Activated B cell treated with CpG ODN at 0.5 μM for 24 hours (primary cell): ENCODE measurements at regions not wholly inside any gene's neighbourhood (a gene's known extent, or its start where the extent isn't known, plus 50 kb on each side); places are given as distances from the start of the nearest gene placed in this dataset.

Experiments used
- ATAC-seq: fragments of 200-7000 bp; cut with Tn5 transposase; one replicate; pipeline ENCODE4 v1.10.0; 2021; ENCODE audit warnings: low read depth, mild to moderate bottlenecking, moderate library complexity
- CTCF ChIA-PET: fragments of 350-600 bp; sonication (Branson Sonifier 250); formaldehyde crosslinking; loops from one replicate; lab custom pipeline; 2021; ENCODE audit warnings: antibody characterized with exemption; lab: Charles Lee
- POLR2A ChIA-PET: fragments of 350-600 bp; sonication (Branson Sonifier 250); formaldehyde crosslinking; loops from one replicate; lab custom pipeline; 2021; ENCODE audit warnings: antibody characterized with exemption; lab: Charles Lee
- DNase-seq: peaks from one replicate; pipeline ENCODE4 v3.0.0; 2022
- H3K27ac Mint-ChIP-seq: one replicate; pipeline ENCODE4 v1.8.0; 2020; ENCODE audit warnings: mixed read lengths
- H3K27me3 Mint-ChIP-seq: one replicate; pipeline ENCODE4 v1.8.0; 2021; ENCODE audit warnings: mixed read lengths
- H3K36me3 Mint-ChIP-seq: one replicate; pipeline ENCODE4 v1.8.0; 2021; ENCODE audit warnings: low read depth, mixed read lengths
- H3K4me1 Mint-ChIP-seq: one replicate; pipeline ENCODE4 v1.8.0; 2021; ENCODE audit warnings: mixed read lengths
- H3K4me3 Mint-ChIP-seq: one replicate; pipeline ENCODE4 v1.8.0; 2020; ENCODE audit warnings: mild to moderate bottlenecking, mixed read lengths
- H3K9me3 Mint-ChIP-seq: one replicate; pipeline ENCODE4 v1.8.0; 2020; ENCODE audit warnings: mixed read lengths
- intact Hi-C: fragments of 100-400 bp; cut with micrococcal nuclease; formaldehyde crosslinking; loops from one replicate; pipeline ENCODE4 v1.15.1; 2024
- TF ChIP-seq, protein P1 (sequence below): fragments of 200-600 bp; IDR thresholded peaks from one replicate; pipeline ENCODE4 v1.8.0; 2022; ENCODE audit warnings: antibody characterized with exemption, mild to moderate bottlenecking

DNA sequence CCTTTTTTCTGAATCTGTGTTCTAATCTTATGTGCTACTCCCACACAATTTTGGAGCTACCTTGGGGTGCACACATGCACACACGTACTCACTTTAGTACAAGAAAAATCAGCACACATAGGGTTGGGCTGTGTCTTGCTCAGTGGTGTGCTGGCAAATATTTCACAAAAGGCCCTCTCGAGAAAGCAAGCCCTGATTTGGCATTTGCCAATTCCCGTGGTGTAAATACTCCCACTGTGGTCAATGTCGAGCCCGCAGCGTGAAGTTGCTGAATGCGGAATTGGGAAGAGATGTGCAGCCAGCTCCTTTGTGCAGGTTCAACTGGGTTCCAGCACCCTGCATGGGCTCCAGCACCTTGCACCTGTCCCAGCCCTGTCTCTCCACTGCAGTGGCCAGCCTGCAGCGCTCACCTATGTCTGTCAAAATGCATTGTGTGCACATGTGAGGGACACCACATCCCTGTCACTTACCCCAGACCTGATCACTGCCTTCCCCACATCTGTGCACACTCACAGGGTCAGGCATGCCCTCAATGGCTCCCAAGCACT lies 78.4 kb upstream of the WNT4 start:
- intact Hi-C loops: no loop called here

DNA sequence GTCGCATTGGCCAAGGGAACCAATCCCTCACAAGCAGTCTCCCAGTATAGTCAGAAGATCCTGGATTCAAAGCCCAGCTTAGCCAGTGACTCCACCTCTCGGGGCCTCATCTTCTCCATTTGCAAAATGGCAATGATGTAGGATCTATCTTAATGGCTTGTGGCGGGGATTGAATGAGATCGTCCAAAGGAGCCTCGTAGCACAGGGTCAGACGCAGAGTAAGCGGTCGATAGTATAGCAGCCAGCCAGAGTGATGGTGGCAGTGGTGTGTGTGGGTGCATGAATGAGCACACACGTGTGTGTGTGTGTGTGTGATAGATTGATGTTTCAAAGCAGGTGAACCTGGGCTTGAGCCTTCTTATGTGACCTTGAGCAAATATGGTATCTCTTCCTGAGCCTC lies 79.8 kb upstream of the WNT4 start:
- H3K36me3 Mint-ChIP-seq: no peaks in the 10 kb centered on the region
- ATAC-seq (no peak), DNase-seq (no peak)
- TF ChIP-seq, protein P1, sequence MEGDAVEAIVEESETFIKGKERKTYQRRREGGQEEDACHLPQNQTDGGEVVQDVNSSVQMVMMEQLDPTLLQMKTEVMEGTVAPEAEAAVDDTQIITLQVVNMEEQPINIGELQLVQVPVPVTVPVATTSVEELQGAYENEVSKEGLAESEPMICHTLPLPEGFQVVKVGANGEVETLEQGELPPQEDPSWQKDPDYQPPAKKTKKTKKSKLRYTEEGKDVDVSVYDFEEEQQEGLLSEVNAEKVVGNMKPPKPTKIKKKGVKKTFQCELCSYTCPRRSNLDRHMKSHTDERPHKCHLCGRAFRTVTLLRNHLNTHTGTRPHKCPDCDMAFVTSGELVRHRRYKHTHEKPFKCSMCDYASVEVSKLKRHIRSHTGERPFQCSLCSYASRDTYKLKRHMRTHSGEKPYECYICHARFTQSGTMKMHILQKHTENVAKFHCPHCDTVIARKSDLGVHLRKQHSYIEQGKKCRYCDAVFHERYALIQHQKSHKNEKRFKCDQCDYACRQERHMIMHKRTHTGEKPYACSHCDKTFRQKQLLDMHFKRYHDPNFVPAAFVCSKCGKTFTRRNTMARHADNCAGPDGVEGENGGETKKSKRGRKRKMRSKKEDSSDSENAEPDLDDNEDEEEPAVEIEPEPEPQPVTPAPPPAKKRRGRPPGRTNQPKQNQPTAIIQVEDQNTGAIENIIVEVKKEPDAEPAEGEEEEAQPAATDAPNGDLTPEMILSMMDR: no peak
- intact Hi-C loops: no loop called here
- H3K4me3 Mint-ChIP-seq: no peak overlapping the region
- ChIA-PET CTCF (no interaction called here), POLR2A (no interaction called here)
- no peaks in the 10 kb centered on the region for H3K9me3 Mint-ChIP-seq
- H3K27ac Mint-ChIP-seq: no peak overlapping the region
- peaks cover 32% of the 10 kb centered on the region for H3K27me3 Mint-ChIP-seq
- no peaks in the 10 kb centered on the region for H3K4me1 Mint-ChIP-seq

More for the DNA sequence above, 78.4 kb upstream of the WNT4 start:
- no peak overlapping the region for H3K27ac Mint-ChIP-seq
- TF ChIP-seq, protein P1: no peak
- peaks cover 33% of the 10 kb centered on the region for H3K27me3 Mint-ChIP-seq
- no peaks in the 10 kb centered on the region for H3K4me1 Mint-ChIP-seq
- ChIA-PET CTCF (no interaction called here), POLR2A (no interaction called here)
- H3K36me3 Mint-ChIP-seq: no peaks in the 10 kb centered on the region
- ATAC-seq (no peak), DNase-seq (no peak)
- H3K9me3 Mint-ChIP-seq: no peaks in the 10 kb centered on the region
- no peak overlapping the region for H3K4me3 Mint-ChIP-seq

DNA sequence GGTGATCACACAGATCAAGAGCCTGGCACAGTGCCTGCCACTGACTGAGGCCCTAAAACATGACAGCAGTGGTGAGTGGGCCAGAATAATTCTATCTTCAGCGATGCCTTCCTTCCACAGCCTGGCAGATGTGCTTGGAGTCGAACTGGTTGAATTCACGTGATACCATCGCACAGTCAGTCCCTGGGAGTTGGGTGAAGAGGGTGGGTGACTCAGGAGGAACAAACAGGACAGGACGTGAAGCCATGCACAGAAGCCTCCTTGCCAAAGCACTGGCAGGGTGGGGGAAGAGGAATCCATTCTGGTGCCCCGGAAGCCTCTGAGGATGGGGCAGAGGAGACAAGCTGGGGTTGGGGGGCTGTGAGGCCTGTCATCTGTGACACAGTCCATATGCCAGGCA lies 80.3 kb upstream of the WNT4 start:
- Mint-ChIP-seq H3K9me3 (no peaks in the 10 kb centered on the region), H3K27ac (no peak overlapping the region), H3K4me3 (no peak overlapping the region), H3K27me3 (peaks cover 30% of the 10 kb centered on the region), H3K4me1 (no peaks in the 10 kb centered on the region), H3K36me3 (no peaks in the 10 kb centered on the region)
- ChIA-PET POLR2A (no interaction called here), CTCF (no interaction called here)
- intact Hi-C loops: no loop called here
- TF ChIP-seq, protein P1: no peak
- no peak for DNase-seq
- no peak for ATAC-seq

DNA sequence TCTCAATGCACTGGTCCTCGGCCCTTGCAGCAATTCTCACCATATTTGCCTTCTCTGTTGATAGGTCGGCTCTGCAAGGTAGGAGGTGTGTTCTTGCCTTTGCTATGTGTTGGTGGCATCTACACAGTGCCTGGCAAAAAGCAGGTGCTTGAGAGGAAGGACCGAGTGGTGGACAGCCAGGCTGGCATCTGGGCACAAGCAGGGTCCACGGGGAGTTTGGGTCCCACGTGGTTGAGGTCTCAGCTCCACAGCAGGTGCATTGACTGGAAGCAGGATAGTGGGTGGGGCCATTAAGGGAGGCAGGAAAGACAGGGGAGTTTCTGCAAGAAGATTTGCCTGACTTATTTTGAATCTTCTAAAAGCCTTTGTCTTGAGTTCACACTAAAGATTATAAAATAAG lies 81.2 kb upstream of the WNT4 start:
- ATAC-seq (no peak), DNase-seq (no peak)
- ChIA-PET POLR2A (no interaction called here), CTCF (no interaction called here)
- Mint-ChIP-seq H3K27me3 (peaks cover 23% of the 10 kb centered on the region), H3K9me3 (no peaks in the 10 kb centered on the region), H3K4me3 (no peak overlapping the region), H3K4me1 (no peaks in the 10 kb centered on the region), H3K36me3 (no peaks in the 10 kb centered on the region), H3K27ac (no peak overlapping the region)
- TF ChIP-seq, protein P1: no peak
- intact Hi-C loops: no loop called here

DNA sequence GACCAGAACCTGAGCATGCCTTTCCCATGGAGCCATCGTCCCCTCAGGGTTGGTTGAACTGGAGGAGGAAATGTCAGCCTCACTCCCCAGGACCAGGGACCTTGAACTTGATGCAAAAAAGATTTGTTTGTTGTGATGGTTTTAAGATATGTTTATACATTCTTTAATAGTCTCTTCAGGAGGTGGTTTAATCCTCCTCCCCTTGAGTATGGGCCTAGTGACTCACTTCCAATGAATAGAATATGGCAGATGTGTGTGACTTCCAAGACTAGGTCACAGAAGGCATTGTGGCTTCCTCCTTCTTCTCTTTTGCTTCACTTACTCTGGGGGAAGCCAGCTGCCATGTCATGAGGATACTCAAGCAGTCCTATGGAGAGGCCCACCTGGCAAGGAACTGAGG lies 81.7 kb upstream of the WNT4 start:
- POLR2A ChIA-PET: no interaction called here
- CTCF ChIA-PET: no interaction called here
- H3K27me3 Mint-ChIP-seq: peaks cover 22% of the 10 kb centered on the region

More for the DNA sequence above, 81.7 kb upstream of the WNT4 start:
- no peak for ATAC-seq
- TF ChIP-seq, protein P1: no peak
- intact Hi-C loops: no loop called here
- no peak for DNase-seq
- H3K27ac Mint-ChIP-seq: no peak overlapping the region
- no peaks in the 10 kb centered on the region for H3K4me1 Mint-ChIP-seq
- H3K36me3 Mint-ChIP-seq: no peaks in the 10 kb centered on the region
- no peaks in the 10 kb centered on the region for H3K9me3 Mint-ChIP-seq
- no peak overlapping the region for H3K4me3 Mint-ChIP-seq
